Lower leg skin (tissue), 4 donors: ENCODE measurements at regions not wholly inside any gene's neighbourhood (a gene's known extent, or its start where the extent isn't known, plus 50 kb on each side); places are given as distances from the start of the nearest gene placed in this dataset.

Experiments
- DNase-seq, 2 donors: peaks; one replicate each; pipeline ENCODE4 v3.0.0-alpha.2; 2019; ENCODE audit warnings: low spot score in 2 of 2
- H3K4me3 ChIP-seq: fragments of 200-600 bp; sonication (generic); 2 replicates; pipeline ENCODE4 v1.5.1; 2017; ENCODE audit warnings: mild to moderate bottlenecking, low read depth; ENCODE audit not compliant: poor library complexity, severe bottlenecking
- POLR2A ChIP-seq, 2 donors: fragments of 450-650 bp; IDR thresholded peaks; one replicate each; pipeline ENCODE4 v1.6.1; 2016 to 2017; ENCODE audit warnings: antibody characterized with exemption in 2 of 2, mild to moderate bottlenecking in 1 of 2, moderate library complexity in 1 of 2
- WGBS, 2 donors: methylation state at CpG; one replicate each; pipeline ENCODE4 v1.1.5; 2018; 5-methylcytosine and 5-hydroxymethylcytosine counted together
- intact Hi-C: fragments of 100-400 bp; cut with DNase I; formaldehyde crosslinking; loops from one replicate; pipeline ENCODE4 v1.15.0; 2023; ENCODE audit warnings: low total_unique reads
- TF ChIP-seq, protein P1 (sequence below), 3 donors: fragments of 450-650 bp; IDR thresholded peaks; one replicate each; pipeline ENCODE4 v1.5.1; 2016; ENCODE audit warnings: antibody characterized with exemption in 3 of 3, mild to moderate bottlenecking in 3 of 3, moderate library complexity in 2 of 3

DNA sequence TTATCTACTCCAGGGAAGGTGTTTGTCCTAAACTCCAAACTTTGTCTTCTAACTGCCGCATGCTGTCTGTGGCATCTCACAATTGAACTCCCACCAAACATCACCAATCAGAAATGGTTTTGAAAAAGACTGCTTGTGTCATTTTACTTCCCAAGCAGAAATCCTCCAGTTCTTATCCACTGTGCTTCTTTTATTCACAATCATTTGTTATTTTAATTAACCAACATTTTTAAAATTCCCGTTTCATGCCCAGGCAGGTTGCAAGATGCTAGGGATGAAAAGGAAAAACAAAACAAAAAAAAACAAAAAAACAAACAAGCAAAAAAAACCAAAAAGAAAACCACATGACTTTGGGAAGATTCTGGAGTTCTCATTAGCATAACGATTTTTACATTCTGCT is 63.5 kb upstream of the RAB27B start:
- TF ChIP-seq POLR2A (IDR thresholded peaks at IDR 0.05), result no peak
- TF ChIP-seq, protein P1, sequence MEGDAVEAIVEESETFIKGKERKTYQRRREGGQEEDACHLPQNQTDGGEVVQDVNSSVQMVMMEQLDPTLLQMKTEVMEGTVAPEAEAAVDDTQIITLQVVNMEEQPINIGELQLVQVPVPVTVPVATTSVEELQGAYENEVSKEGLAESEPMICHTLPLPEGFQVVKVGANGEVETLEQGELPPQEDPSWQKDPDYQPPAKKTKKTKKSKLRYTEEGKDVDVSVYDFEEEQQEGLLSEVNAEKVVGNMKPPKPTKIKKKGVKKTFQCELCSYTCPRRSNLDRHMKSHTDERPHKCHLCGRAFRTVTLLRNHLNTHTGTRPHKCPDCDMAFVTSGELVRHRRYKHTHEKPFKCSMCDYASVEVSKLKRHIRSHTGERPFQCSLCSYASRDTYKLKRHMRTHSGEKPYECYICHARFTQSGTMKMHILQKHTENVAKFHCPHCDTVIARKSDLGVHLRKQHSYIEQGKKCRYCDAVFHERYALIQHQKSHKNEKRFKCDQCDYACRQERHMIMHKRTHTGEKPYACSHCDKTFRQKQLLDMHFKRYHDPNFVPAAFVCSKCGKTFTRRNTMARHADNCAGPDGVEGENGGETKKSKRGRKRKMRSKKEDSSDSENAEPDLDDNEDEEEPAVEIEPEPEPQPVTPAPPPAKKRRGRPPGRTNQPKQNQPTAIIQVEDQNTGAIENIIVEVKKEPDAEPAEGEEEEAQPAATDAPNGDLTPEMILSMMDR (IDR thresholded peaks at IDR 0.05), result no peak
- intact Hi-C loops, result no loop called here
- DNase-seq, result no peak
- WGBS, 2 donors, result 82 to 91% methylated on average over 3 of the region's 3 CpGs
- no peak overlapping the region for H3K4me3 ChIP-seq

DNA sequence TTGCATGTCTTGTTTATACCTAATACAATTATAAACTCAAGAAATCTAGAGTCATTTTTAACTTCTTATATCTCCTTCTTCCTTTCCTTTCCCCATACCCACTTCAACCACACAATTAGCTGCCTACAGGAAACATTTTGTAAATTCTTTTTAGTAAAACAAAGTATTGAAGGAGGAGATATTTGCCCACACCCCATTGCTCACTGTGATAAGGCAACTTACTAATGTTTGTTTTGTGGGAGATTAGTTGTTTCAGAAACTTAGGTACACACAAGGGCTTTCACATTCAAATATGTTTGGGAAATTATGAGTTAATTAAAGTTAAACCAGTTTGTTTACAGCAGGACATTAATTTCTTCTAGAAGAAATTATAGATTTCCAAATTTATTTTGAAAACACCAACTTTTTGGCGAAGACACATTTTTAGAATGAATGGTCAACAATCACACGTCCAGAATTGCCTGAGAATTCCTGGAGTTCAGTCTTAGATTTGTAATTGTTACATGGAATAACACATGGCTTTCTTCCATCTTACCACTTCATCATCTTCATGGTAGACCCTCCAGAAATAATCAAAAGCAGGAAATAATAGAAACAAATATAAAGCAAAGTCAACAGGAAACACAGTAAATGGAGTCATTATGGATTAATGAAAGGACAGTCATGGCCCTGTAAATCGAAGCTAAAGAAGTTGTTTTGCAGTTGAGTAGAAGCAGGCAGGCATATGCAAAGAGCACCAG is 62.5 kb upstream of the RAB27B start:
- H3K4me3 ChIP-seq, result no peak overlapping the region
- no peak for DNase-seq
- WGBS, 2 donors, result 79 to 81% methylated on average over 3 of the region's 3 CpGs
- intact Hi-C loops, result no loop called here
- TF ChIP-seq, protein P1 (IDR thresholded peaks at IDR 0.05), result no peak
- no peak for TF ChIP-seq POLR2A (IDR thresholded peaks at IDR 0.05)

GRCh38 chr18:54766634-54767033 is 61.6 kb upstream of the RAB27B start:
- TF ChIP-seq, protein P1 (IDR thresholded peaks at IDR 0.05), result no peak
- no peak for TF ChIP-seq POLR2A (IDR thresholded peaks at IDR 0.05)
- 96 to 100% methylated on average over 1 of the region's 1 CpG for WGBS, 2 donors
- intact Hi-C loops, result no loop called here
- DNase-seq, result no peak
- H3K4me3 ChIP-seq, result no peak overlapping the region

DNA sequence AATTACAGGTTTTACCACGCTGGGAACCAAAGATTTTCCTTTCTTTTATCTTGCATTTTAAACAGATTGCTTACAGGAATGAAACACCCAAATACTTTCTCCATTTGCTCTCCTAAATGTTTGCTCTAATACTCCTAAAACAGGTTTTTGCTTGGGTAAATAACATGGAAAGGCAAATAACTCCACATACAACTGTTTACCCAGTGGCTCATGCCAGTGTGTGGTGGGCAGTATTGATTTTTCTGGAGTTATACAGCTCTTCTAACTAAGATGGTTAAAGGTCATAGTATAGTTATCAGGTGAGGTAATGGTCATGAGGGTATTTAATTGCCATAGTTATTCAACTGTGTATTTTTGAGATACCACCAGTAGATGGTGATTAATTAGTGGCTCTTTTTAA is 61.2 kb upstream of the RAB27B start:
- no peak for DNase-seq
- TF ChIP-seq, protein P1 (IDR thresholded peaks at IDR 0.05), result no peak
- no peak for TF ChIP-seq POLR2A (IDR thresholded peaks at IDR 0.05)
- no peak overlapping the region for H3K4me3 ChIP-seq
- intact Hi-C loops, result no loop called here
- 75 to 94% methylated on average over 1 of the region's 1 CpG for WGBS, 2 donors

- no peak for DNase-seq
- no peak for TF ChIP-seq POLR2A (IDR thresholded peaks at IDR 0.05)
- TF ChIP-seq, protein P1 (IDR thresholded peaks at IDR 0.05), result no peak
- intact Hi-C loops, result no loop called here
- H3K4me3 ChIP-seq, result no peak overlapping the region
- WGBS, 2 donors, result 83 to 91% methylated on average over 4 of the region's 4 CpGs
Observed at GRCh38 chr18:54769526-54770464, 58.5 kb upstream of the RAB27B start.
